ENCODE measurements at regions not wholly inside any gene's neighbourhood (a gene's known extent, or its start where the extent isn't known, plus 50 kb on each side); places are given as distances from the start of the nearest gene placed in this dataset.

DNA sequence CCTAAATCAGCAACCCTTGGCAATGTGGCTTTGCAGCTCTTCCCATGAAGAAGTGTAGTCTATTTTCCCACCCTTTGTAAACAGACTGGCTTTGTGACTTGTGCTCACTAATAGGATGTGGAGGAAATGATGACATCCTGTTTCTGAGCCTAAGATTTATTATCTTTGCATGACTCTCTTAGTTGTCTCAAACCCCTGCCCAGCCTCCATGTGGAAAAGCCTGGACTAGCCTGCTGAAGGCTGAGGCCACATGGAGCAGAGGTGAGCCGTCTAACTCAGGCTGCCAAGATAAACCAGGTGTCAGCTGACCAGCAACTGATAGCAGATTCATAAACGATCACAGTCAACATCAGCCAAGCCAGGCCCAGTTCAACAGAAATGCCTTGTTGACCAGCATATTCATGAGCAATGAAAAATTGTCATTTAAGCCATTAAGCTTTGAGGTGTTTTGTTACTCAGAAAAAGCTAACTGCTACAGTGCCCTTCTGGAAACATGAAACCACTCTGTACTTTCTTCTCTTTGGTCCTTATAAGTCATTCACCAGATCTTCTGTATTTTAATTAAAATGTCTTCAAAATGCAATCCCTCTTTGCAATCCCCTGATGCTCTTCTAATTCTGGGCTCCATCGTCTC lies 586.3 kb upstream of the ANKRD30A start:
- Histone ChIP-seq H3K36me3 (replicated peaks; ENCODE audit: insufficient read depth, low read length) (no peaks in the 10 kb centered on the region), H3K4me3 (ENCODE audit: low read length) (no peak overlapping the region), H3K4me2 (ENCODE audit: low read depth, low read length) (no peak overlapping the region), H3F3A (ENCODE audit: insufficient read depth, low read length) (no peaks in the 10 kb centered on the region), H3K4me1 (ENCODE audit: low read length) (no peaks in the 10 kb centered on the region), H3K27ac (ENCODE audit: low read length) (no peak overlapping the region), H3K79me2 (ENCODE audit: low read length) (no peaks in the 10 kb centered on the region), H2AFZ (ENCODE audit: low read length) (no peak overlapping the region), H4K20me1 (ENCODE audit: insufficient read depth, low read length) (no peaks in the 10 kb centered on the region), H3K27me3 (replicated peaks; ENCODE audit: insufficient read depth, low read length) (no peaks in the 10 kb centered on the region), H3K9ac (ENCODE audit: low read length) (no peak overlapping the region), H3K9me2 (replicated peaks; ENCODE audit: insufficient read depth, low read length) (no peaks in the 10 kb centered on the region), H3K9me3 (replicated peaks; ENCODE audit: insufficient read depth, low read length) (no peaks in the 10 kb centered on the region)
- no peak for DNase-seq
- no peak for TF ChIP-seq EZH2phosphoT487 (IDR thresholded peaks at IDR 0.05; ENCODE audit: low read length)
- TF ChIP-seq EZH2 (optimal IDR thresholded peaks at IDR 0.05; ENCODE audit: low read depth, low read length) = no peak
- TF ChIP-seq, protein P1, sequence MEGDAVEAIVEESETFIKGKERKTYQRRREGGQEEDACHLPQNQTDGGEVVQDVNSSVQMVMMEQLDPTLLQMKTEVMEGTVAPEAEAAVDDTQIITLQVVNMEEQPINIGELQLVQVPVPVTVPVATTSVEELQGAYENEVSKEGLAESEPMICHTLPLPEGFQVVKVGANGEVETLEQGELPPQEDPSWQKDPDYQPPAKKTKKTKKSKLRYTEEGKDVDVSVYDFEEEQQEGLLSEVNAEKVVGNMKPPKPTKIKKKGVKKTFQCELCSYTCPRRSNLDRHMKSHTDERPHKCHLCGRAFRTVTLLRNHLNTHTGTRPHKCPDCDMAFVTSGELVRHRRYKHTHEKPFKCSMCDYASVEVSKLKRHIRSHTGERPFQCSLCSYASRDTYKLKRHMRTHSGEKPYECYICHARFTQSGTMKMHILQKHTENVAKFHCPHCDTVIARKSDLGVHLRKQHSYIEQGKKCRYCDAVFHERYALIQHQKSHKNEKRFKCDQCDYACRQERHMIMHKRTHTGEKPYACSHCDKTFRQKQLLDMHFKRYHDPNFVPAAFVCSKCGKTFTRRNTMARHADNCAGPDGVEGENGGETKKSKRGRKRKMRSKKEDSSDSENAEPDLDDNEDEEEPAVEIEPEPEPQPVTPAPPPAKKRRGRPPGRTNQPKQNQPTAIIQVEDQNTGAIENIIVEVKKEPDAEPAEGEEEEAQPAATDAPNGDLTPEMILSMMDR (IDR thresholded peaks at IDR 0.05; ENCODE audit: low read length) = no peak

DNA sequence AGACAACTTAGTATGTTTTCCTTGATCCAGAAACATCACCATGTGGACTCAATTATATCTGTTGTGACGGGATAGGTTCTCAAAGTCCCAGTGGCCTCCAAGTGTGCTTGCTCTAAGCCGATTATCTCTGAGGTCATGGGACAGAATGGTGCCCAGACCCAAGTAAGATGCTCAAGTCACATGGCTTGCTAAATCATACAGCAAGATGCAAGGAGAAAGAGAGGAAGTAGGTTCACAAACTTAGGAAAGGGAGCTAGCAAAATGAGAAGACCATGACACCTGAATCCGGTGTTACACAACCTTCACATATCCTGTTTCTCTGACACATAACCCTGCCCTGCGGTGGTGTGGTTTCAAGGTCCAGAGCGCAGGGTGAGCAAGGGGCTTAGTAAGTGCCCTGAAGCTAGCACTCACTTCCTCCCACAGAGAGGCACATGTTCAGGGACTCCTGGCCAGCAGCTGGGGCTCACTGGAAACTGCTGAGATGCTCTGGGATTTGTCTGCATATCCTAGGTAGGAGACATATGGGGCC lies 590.9 kb upstream of the ANKRD30A start:
- H3K9me3 ChIP-seq (replicated peaks; ENCODE audit: insufficient read depth, low read length) = no peaks in the 10 kb centered on the region
- no peaks in the 10 kb centered on the region for H3K4me1 ChIP-seq (ENCODE audit: low read length)
- H3K4me2 ChIP-seq (ENCODE audit: low read depth, low read length) = no peak overlapping the region
- no peak overlapping the region for H3K4me3 ChIP-seq (ENCODE audit: low read length)
- DNase-seq = peak; percentile 67
- no peaks in the 10 kb centered on the region for H3K27me3 ChIP-seq (replicated peaks; ENCODE audit: insufficient read depth, low read length)
- H3F3A ChIP-seq (ENCODE audit: insufficient read depth, low read length) = no peaks in the 10 kb centered on the region
- no peak overlapping the region for H3K27ac ChIP-seq (ENCODE audit: low read length)
- no peaks in the 10 kb centered on the region for H4K20me1 ChIP-seq (ENCODE audit: insufficient read depth, low read length)
- no peak overlapping the region for H3K9ac ChIP-seq (ENCODE audit: low read length)
- TF ChIP-seq EZH2 (optimal IDR thresholded peaks at IDR 0.05; ENCODE audit: low read depth, low read length) (no peak), EZH2phosphoT487 (IDR thresholded peaks at IDR 0.05; ENCODE audit: low read length) (no peak)
- TF ChIP-seq, protein P1 (IDR thresholded peaks at IDR 0.05; ENCODE audit: low read length) = no peak
- no peaks in the 10 kb centered on the region for H3K36me3 ChIP-seq (replicated peaks; ENCODE audit: insufficient read depth, low read length)
- no peaks in the 10 kb centered on the region for H3K79me2 ChIP-seq (ENCODE audit: low read length)
- H3K9me2 ChIP-seq (replicated peaks; ENCODE audit: insufficient read depth, low read length) = no peaks in the 10 kb centered on the region
- H2AFZ ChIP-seq (ENCODE audit: low read length) = no peak overlapping the region

- no peak overlapping the region for H2AFZ ChIP-seq (ENCODE audit: low read length)
- no peaks in the 10 kb centered on the region for H3K27me3 ChIP-seq (replicated peaks; ENCODE audit: insufficient read depth, low read length)
- H3F3A ChIP-seq (ENCODE audit: insufficient read depth, low read length) = no peaks in the 10 kb centered on the region
- H3K9ac ChIP-seq (ENCODE audit: low read length) = no peak overlapping the region
- no peaks in the 10 kb centered on the region for H4K20me1 ChIP-seq (ENCODE audit: insufficient read depth, low read length)
- H3K4me1 ChIP-seq (ENCODE audit: low read length) = no peaks in the 10 kb centered on the region
- no peak overlapping the region for H3K27ac ChIP-seq (ENCODE audit: low read length)
- no peak for DNase-seq
- H3K9me2 ChIP-seq (replicated peaks; ENCODE audit: insufficient read depth, low read length) = no peaks in the 10 kb centered on the region
- H3K4me2 ChIP-seq (ENCODE audit: low read depth, low read length) = no peak overlapping the region
- H3K79me2 ChIP-seq (ENCODE audit: low read length) = no peaks in the 10 kb centered on the region
- no peak for TF ChIP-seq EZH2phosphoT487 (IDR thresholded peaks at IDR 0.05; ENCODE audit: low read length)
- TF ChIP-seq, protein P1 (IDR thresholded peaks at IDR 0.05; ENCODE audit: low read length) = no peak
- no peak for TF ChIP-seq EZH2 (optimal IDR thresholded peaks at IDR 0.05; ENCODE audit: low read depth, low read length)
- no peaks in the 10 kb centered on the region for H3K9me3 ChIP-seq (replicated peaks; ENCODE audit: insufficient read depth, low read length)
- H3K36me3 ChIP-seq (replicated peaks; ENCODE audit: insufficient read depth, low read length) = no peaks in the 10 kb centered on the region
- H3K4me3 ChIP-seq (ENCODE audit: low read length) = no peak overlapping the region
Observed at GRCh38 chr10:36533861-36534260, 591.5 kb upstream of the ANKRD30A start.

All from MM.1S (cell line).